HL-60 (cell line): ENCODE measurements at regions not wholly inside any gene's neighbourhood (a gene's known extent, or its start where the extent isn't known, plus 50 kb on each side); places are given as distances from the start of the nearest gene placed in this dataset.

Experiments used
- GABPA ChIP-seq: IDR thresholded peaks from 2 replicates; pipeline ENCODE4 v1.6.1; 2012; ENCODE audit warnings: low read depth
- POLR2AphosphoS5 ChIP-seq: IDR thresholded peaks from 2 replicates; pipeline ENCODE4 v1.6.1; 2012; ENCODE audit warnings: low read depth
- SPI1 ChIP-seq: IDR thresholded peaks from 2 replicates; pipeline ENCODE4 v1.6.1; 2012; ENCODE audit warnings: low read depth, mild to moderate bottlenecking, borderline replicate concordance
- TF ChIP-seq, protein P1 (sequence below): IDR thresholded peaks from one replicate; pipeline ENCODE4 v1.5.1; 2011; ENCODE audit warnings: low read length, control low read depth, inconsistent platforms; ENCODE audit not compliant: insufficient read depth
- TF ChIP-seq, protein P2 (sequence below): IDR thresholded peaks from 2 replicates; pipeline ENCODE4 v1.6.1; 2012; ENCODE audit warnings: low read depth; ENCODE audit not compliant: insufficient replicate concordance

DNA sequence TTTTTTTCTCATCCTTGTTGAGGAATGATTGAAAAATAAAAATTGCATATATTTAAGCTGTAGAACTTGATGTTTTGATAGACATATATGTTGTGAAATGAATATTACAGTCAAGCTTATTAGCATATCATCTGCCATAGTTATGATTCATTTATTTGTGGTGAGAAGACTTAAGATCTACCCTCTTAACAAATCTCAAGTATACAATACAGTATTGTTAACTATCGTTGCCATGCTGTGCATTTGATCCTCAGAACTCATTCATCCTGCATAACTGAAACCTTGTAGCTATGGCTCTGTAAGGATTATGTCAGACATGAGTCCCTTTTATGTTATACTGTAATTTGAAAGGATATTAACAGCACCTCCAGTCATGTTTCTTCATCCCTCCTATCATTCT is 2045.3 kb downstream of the ARAP2 start:
- TF ChIP-seq, protein P1, sequence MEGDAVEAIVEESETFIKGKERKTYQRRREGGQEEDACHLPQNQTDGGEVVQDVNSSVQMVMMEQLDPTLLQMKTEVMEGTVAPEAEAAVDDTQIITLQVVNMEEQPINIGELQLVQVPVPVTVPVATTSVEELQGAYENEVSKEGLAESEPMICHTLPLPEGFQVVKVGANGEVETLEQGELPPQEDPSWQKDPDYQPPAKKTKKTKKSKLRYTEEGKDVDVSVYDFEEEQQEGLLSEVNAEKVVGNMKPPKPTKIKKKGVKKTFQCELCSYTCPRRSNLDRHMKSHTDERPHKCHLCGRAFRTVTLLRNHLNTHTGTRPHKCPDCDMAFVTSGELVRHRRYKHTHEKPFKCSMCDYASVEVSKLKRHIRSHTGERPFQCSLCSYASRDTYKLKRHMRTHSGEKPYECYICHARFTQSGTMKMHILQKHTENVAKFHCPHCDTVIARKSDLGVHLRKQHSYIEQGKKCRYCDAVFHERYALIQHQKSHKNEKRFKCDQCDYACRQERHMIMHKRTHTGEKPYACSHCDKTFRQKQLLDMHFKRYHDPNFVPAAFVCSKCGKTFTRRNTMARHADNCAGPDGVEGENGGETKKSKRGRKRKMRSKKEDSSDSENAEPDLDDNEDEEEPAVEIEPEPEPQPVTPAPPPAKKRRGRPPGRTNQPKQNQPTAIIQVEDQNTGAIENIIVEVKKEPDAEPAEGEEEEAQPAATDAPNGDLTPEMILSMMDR: no peak
- TF ChIP-seq POLR2AphosphoS5: no peak
- TF ChIP-seq GABPA: no peak
- TF ChIP-seq, protein P2, sequence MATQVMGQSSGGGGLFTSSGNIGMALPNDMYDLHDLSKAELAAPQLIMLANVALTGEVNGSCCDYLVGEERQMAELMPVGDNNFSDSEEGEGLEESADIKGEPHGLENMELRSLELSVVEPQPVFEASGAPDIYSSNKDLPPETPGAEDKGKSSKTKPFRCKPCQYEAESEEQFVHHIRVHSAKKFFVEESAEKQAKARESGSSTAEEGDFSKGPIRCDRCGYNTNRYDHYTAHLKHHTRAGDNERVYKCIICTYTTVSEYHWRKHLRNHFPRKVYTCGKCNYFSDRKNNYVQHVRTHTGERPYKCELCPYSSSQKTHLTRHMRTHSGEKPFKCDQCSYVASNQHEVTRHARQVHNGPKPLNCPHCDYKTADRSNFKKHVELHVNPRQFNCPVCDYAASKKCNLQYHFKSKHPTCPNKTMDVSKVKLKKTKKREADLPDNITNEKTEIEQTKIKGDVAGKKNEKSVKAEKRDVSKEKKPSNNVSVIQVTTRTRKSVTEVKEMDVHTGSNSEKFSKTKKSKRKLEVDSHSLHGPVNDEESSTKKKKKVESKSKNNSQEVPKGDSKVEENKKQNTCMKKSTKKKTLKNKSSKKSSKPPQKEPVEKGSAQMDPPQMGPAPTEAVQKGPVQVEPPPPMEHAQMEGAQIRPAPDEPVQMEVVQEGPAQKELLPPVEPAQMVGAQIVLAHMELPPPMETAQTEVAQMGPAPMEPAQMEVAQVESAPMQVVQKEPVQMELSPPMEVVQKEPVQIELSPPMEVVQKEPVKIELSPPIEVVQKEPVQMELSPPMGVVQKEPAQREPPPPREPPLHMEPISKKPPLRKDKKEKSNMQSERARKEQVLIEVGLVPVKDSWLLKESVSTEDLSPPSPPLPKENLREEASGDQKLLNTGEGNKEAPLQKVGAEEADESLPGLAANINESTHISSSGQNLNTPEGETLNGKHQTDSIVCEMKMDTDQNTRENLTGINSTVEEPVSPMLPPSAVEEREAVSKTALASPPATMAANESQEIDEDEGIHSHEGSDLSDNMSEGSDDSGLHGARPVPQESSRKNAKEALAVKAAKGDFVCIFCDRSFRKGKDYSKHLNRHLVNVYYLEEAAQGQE: no peak
- no peak for TF ChIP-seq SPI1
